ENCODE measurements at regions not wholly inside any gene's neighbourhood (a gene's known extent, or its start where the extent isn't known, plus 50 kb on each side); places are given as distances from the start of the nearest gene placed in this dataset.

- peak; percentile 26 for DNase-seq (ENCODE audit: low spot score)
Observed at GRCh38 chr12:30437616-30438015, 258.1 kb downstream of the IPO8 start.

GRCh38 chr12:30437044-30437443 is 258.6 kb downstream of the IPO8 start:
- DNase-seq (ENCODE audit: low spot score): no peak

GRCh38 chr12:30428098-30428497 is 267.6 kb downstream of the IPO8 start:
- DNase-seq (ENCODE audit: low spot score): no peak

- DNase-seq (ENCODE audit: low spot score): no peak
Observed at GRCh38 chr12:30427555-30427954, 268.1 kb downstream of the IPO8 start.

GRCh38 chr12:30425445-30425844 is 270.2 kb downstream of the IPO8 start:
- no peak for DNase-seq (ENCODE audit: low spot score)

GRCh38 chr12:30423330-30423729 is 272.3 kb downstream of the IPO8 start:
- DNase-seq (ENCODE audit: low spot score): no peak

GRCh38 chr12:30422844-30423243 is 272.8 kb downstream of the IPO8 start:
- no peak for DNase-seq (ENCODE audit: low spot score)

- no peak for DNase-seq (ENCODE audit: low spot score)
Observed at GRCh38 chr12:30420561-30420960, 275.1 kb downstream of the IPO8 start.

- peak; percentile 48 for DNase-seq (ENCODE audit: low spot score)
Observed at GRCh38 chr12:30417697-30418231, 277.9 kb downstream of the IPO8 start.

GRCh38 chr12:30416631-30417030 is 279.0 kb downstream of the IPO8 start:
- no peak for DNase-seq (ENCODE audit: low spot score)

GRCh38 chr12:30415777-30416176 is 279.9 kb downstream of the IPO8 start:
- DNase-seq (ENCODE audit: low spot score): no peak

- DNase-seq (ENCODE audit: low spot score): no peak
Observed at GRCh38 chr12:30414507-30414906, 281.2 kb downstream of the IPO8 start.

- no peak for DNase-seq (ENCODE audit: low spot score)
Observed at GRCh38 chr12:30400349-30400748, 295.3 kb downstream of the IPO8 start.

- no peak for DNase-seq (ENCODE audit: low spot score)
Observed at GRCh38 chr12:30399859-30400258, 295.8 kb downstream of the IPO8 start.

- DNase-seq (ENCODE audit: low spot score): no peak
Observed at GRCh38 chr12:30396576-30396975, 299.1 kb downstream of the IPO8 start.

- DNase-seq (ENCODE audit: low spot score): no peak
Observed at GRCh38 chr12:30395190-30395589, 300.5 kb downstream of the IPO8 start.

GRCh38 chr12:30391766-30392366 is 303.8 kb downstream of the IPO8 start:
- no peak for DNase-seq (ENCODE audit: low spot score)

GRCh38 chr12:30385706-30386105 is 310.0 kb downstream of the IPO8 start:
- no peak for DNase-seq (ENCODE audit: low spot score)

GRCh38 chr12:30384976-30385375 is 310.7 kb downstream of the IPO8 start:
- no peak for DNase-seq (ENCODE audit: low spot score)

GRCh38 chr12:30378307-30378706 is 317.4 kb downstream of the IPO8 start:
- no peak for DNase-seq (ENCODE audit: low spot score)

GRCh38 chr12:30364822-30365221 is 330.8 kb downstream of the IPO8 start:
- DNase-seq (ENCODE audit: low spot score): no peak

GRCh38 chr12:30361145-30361544 is 334.5 kb downstream of the IPO8 start:
- no peak for DNase-seq (ENCODE audit: low spot score)

- no peak for DNase-seq (ENCODE audit: low spot score)
Observed at GRCh38 chr12:30358671-30359070, 337.0 kb downstream of the IPO8 start.

GRCh38 chr12:30357766-30358490 is 337.7 kb downstream of the IPO8 start:
- no peak for DNase-seq (ENCODE audit: low spot score)

Data from AG08396 (cell line).